ENCODE measurements at regions not wholly inside any gene's neighbourhood (a gene's known extent, or its start where the extent isn't known, plus 50 kb on each side); places are given as distances from the start of the nearest gene placed in this dataset.

DNA sequence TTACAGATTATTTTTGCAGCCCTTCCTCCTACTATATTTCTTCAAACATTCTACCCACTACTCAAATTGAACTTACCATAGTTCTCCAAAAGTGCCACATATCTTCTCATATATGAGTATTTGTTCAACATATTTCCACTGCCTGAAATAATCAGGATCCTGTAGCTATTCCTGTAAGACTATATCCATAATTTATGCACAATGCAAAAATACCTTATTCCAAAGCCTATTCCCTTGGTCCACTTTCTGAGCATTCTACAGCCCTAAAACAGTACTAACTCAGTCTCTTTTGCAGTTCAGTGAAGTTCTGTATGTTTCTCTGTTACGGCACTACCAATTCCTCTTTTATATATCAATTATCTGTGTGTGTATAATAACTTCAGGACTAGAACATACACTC, 1283.7 kb upstream of the ADGRL2 start:
- TF ChIP-seq TARDBP (CRISPR knock-in tag; IDR thresholded peaks at IDR 0.05): no peak
- no peak for TF ChIP-seq JARID2 (CRISPR knock-in tag; IDR thresholded peaks at IDR 0.05; ENCODE audit: insufficient replicate concordance)

Measured in HepG2 (cell line).